IPS-NIHi11 (cell line): ENCODE measurements at regions not wholly inside any gene's neighbourhood (a gene's known extent, or its start where the extent isn't known, plus 50 kb on each side); places are given as distances from the start of the nearest gene placed in this dataset.

Experiments used
- DNase-seq: peaks from one replicate; pipeline ENCODE4 v3.0.0; 2012; ENCODE audit warnings: mixed read lengths, low spot score

DNA sequence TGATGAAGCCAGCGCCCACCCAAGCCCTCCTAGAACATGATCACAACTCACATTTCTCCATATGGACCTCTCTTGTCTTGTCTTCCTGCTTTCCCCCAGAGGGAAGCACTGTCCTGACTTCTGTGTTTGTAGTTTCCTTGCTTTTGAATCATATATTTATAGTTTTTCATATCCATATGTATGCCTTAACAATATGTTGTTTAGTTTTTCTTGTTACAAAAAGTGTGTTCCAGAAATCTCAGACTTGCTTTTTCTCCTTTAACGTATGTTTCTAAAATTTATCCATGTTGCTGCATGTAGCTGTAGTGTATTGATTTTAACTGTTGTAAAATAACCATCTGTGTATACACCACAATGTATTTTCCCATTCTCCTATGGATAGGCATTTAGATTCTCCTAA lies 182.0 kb upstream of the SMIM23 start:
- DNase-seq = no peak

DNA sequence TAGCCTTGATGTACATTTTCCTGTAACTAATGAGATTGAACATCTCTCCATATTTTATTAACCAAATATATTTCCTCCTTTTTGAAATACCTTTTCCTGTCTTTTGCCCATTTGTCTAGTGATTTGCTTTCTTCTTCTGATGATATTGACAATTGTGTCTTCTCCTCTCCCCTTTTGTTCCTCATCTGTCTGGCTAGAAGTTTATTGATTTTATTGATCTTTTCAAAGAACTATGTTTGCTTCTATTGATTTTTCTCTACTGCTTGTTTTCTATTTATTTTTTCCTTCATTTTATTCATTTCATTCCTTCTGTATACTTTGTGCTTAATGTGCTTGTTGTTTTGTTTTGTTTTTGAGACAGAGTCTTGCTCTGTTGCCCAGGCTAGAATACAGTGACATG lies 181.4 kb upstream of the SMIM23 start:
- no peak for DNase-seq

DNA sequence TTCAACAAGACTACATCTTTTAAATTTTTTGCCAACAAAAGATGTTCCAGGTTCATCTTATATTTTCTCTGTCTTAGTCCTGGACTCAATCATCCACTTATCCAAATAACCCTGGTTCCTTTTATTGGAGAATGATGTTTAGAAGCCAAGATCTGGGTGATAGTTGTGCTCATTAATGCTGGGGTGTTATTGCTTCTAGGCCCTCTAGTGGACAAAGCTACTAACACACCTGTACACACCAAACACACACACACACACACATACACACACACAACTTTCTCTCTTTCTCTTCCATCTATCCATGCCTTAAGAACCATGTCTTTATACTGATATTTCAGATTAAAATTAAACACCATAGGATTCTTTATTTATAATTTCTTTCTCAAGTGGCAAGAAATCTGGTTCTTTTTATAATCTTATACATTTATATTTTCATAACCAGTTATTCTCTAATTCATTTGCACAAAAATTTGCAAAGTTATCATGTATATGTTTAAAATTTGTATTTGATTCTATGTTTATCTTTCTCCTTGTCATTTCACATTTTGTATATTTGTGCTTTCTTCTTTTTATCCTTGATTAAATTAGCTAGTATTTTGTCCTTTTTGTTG lies 179.1 kb upstream of the SMIM23 start:
- no peak for DNase-seq

DNA sequence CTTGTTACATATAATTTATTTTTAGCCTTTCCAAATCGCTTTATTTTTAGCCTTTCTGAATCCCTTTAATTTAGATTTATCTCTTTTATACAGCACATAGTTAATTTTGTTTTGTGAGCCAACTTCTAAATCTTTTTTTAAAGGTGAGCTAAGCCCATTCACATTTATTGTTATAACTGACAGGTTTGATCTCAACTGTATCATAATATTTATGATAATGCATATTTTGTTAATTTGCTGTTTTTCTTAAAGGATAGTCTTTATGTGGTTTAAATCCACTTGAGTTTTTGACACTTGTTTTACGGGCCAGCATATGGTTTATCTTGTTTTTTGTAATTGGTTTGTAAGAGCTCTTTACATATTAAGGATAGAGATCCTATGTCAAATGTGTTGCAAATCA lies 177.8 kb upstream of the SMIM23 start:
- DNase-seq = no peak

DNA sequence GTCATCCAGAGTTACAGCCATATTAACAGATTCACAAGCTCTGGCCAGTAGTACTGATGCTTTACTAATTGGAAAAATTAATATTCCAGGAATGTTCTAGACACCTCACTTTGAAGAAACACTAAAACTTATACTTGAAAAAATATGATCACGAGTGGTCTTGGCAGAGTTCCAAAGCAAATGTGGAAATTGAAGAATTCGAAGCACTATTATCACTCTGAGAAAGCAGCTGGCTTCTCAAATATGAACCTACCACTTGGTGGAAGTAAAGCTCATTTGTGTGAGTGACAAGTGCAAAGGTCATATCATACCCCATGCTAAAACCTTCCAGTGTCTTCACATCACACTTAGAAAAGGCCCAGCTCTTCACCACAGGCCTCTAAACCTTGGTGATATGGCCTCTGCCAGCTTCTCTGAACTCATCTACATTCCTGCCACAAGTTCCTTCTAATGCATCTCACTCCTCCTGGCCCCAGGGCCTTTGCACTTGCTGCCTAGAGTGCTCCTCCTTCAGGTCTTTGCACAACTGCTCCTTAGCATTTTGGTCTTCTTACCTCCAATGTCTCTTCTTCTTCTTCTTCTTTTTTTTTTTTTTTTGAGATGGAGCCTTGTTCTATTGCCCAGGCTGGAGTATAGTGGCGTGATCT lies 175.7 kb upstream of the SMIM23 start:
- no peak for DNase-seq

DNA sequence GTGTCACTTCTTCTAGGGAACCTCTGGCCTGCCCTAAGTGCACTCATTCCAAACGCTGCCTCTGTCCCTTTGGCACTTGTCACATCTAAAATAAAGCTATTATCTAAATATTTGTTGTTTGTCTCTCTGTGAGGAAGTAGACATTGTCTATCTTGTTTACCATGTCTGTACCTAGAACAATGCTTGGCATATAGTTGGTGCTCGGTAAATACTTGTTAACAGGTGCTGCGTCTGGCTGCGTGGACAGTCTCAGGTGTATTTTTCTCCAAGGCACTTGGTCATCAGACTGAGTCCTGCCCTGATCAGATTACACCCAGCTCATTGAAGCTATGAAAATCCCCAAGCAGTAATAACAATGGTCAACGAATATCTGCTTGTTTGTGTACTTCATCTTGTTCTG lies 174.9 kb upstream of the SMIM23 start:
- no peak for DNase-seq

DNA sequence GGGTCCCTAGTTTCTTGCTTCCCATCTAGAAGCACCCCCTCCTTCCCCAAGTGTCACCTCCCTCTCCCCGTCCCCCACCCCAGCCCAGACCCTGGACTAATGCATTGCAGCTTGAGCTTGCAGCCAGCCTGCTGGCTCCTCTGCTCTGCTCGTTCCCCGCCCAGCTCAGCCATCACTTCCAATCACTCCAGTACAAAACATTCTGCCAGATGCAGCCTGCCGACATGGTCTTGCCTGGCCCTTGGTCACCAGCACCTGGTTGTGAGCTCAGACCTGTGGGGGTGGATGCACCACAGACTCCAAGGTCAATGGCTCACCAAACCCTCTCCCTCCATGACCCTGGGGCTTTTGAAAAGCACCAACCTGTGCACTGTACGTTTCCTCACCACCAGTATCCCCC lies 172.9 kb upstream of the SMIM23 start:
- no peak for DNase-seq

DNA sequence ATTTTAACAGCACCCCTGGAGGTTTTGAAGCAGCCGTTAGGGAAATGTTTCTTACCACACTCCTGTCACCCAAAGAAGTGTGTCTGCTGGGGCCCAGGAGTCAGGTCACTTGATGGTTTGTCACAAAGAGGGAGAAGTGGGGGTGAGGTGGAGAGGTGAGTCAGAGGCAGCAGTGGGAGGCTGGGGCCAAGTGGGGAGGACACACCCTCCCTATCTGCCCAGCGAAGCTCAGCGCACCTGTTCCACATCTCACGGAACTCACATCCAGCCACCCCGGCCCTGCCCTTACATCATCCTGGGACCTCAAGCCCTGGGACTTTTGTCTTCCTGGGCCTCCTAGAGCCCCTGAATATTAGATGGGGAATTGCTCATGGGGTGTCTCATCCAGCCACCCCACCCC lies 171.1 kb upstream of the SMIM23 start:
- no peak for DNase-seq

DNA sequence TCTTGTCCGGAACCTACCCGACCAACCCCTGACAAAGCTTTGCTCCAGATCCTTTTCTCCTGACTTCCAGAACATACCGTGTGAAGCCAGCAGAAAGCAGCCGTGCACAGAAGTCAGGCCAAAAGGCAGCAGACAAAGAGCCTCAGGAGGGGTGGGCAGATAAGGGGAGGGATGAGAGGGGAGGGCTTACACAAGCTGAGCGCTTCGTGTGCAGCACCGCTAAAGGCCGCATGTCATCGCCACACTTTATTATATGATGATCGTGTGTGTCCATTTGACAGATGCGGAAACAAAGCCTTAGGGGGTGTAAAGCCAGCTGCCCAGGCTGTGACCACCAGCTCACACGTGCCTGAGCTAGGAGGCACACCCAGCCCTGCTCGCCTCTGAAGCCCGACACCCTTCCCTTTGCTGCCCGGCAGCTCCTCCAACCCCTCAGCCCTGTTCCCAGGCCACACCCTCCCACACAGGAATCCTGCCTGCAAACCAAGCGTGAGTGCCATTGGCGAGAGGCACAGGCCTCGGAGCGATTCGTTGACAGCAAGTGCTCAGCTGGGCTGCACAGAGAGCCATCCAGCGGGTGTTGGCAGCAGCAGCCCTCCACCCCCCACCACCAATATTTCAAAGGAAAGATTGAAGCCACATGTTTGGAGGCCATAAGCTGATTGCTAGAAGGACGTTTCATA lies 170.5 kb upstream of the SMIM23 start:
- DNase-seq = peak; percentile 84

DNA sequence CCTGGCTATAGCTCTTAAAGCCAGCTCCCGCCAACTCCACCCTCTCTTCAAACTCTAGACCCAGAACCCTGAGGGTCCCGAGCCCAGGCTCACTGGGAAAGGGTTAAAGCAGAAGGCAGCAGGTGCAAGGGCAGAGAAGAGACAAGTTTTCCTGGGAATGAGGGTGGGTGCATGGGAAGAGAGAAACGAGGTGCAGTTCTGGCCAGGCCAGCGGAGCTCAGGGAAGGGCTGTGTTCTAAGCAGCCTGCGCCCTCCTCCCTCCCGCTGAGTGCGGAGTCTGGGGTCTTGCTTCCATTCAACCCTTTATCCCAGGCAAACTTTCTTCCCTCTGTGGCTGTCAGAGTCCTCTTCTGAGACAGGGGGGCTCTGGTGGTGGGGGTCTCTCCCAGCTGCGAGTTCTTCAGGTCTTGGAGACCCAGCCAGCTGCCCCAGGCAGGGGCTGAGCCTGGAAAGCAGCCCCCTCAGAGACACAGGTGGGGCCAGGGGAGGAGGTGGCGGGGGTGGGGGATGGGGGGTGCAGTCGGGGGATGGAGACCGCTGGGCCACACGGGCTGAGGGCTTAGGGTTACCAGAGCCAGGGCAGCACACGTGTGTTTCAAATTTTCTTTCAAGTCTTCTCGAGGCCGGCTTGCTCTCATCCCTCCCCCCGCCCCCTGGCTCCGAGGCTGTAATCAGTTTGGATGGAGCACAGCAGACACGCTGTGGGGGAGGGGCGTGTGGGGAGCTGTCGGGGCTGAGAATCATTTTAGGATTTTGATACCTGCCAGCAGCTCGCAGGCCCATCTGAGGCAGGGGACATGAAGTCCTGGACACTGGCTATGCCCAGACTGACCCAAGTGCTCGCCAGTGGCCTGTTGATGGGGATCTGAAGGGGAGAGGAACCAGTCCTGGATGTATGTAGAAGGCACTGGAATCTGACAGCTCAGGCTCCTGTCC lies 169.6 kb upstream of the SMIM23 start:
- DNase-seq = peak; percentile 37

DNA sequence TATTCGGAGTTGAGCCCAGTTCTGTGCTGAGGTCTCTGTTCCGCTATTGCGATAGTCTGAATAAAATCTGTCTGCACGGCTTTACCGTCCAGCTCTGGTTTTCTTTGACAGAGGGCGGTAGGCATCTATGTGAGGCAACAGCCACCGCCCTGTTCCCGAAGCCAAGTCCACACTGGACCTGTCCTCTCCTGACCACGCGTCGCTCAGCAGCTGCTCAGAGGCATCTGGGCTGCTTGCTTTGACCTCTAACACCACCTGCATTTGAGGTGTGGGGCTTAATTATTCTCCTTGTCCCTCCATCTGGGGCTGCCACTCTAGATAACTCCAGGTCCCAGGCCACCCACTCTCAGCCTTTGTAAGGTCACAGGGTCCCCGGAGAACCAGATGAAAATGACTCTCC lies 168.4 kb upstream of the SMIM23 start:
- no peak for DNase-seq

DNA sequence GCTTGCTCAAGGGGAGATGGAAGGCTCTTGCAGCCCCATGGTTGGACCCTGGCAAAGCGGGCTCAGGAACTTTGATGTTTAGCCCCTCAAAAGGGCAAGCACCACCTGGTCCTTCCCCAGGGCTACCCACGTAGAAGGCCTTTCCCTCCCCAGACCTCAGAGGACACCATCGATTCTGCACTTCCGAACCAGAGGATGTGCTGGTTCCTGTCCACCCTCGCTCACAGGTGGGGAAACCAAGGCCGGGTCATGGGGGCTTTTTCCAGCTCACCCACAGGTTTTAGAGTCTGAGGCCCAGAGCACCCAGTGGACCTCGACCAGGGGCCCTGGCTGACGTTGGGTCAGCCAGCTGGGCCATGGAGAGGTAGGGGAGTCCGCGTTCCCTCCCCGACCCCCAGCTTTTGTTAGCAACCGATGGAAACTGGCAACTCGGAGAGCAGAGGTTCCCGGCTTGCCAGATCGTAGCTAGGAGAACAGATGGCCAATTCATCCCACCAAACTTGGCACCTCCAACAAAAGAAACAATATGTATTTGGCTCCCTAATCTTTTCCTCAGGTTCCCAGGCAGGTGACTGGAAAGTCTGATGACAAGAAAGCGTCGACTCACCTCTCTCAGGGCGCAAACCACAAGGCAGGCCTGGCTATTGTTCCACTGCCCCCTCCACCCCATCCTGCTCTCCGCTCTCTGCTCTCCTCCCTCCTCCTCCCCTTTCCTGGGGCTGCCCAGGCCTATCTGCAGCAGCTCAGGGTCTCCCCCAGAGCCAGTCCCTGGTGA lies 167.6 kb upstream of the SMIM23 start:
- no peak for DNase-seq

DNA sequence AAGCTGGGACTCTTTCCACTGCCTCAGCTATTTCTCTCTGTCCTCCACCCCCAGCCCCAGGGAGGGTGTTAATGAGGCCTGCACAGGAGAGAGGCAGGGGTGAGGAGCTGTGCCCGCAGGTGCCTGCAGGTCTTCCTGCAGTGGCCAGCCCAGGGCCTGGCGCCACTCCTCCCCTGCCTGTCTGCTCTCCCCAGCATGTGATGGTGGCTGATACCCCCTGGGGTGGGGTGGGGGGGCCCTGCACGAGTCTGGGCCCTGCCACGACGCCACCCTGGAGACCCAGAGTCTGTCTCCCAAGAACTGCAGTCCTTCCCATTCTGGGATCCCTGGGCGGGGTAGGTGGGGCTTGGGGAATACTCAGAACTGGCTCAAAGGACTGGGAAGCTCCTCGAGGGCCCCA lies 166.4 kb upstream of the SMIM23 start:
- DNase-seq = no peak

DNA sequence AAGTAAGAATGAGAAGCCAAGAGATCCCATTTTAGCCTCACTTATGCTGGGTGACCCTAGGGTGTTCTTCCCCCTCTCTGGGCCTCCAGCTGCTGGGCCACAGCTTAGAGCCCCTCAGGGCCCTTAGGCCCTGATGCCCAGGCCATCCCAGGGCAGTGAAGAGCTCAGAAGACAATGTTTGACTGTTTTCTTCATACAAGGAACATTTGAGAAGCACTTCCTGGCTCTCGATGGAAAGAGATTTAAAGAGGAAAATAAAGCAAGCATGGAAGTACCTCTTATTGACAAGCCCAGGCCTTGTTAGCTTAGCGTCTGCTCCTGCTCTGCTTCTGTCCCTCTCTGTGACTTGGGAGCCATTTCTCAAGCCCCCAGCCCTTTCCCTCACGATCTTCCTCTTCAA lies 165.9 kb upstream of the SMIM23 start:
- DNase-seq = no peak

DNA sequence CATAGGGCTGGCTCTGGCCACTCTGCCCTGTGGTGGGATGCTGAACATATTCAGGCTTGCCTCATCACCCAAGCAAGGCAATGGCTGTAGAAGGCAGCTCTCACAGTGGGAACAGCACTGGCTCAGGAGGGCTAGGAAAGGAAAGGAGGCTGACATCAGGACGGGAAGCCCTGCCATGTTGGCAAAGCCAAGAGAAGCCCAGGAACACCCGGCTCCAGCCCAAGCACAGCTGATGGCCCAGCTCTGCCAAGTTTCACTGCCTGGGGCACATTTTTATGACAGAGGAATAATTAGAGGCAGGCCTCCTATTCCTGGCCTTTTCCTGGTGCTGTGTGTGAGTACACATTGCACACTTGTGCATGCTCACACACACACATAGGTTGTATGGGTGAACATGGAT lies 163.6 kb upstream of the SMIM23 start:
- no peak for DNase-seq

DNA sequence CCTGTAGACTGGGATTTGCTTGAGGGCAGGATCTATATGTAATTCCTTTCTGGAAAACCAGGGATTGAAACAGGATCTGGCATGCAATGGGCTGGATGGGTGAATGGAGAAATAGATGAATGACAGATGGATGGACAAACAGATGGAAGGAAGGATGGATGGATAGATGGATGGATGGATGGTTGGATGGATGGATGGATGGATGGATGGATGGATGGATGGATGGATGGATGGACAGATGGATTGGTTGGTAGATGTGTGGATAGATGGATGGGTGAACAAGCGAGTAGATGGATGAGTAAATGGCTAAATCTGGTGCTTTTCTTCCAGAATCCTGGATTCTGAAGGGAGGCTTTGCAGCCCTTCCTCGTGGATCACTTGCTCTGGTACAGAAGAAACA lies 162.5 kb upstream of the SMIM23 start:
- DNase-seq = no peak

DNA sequence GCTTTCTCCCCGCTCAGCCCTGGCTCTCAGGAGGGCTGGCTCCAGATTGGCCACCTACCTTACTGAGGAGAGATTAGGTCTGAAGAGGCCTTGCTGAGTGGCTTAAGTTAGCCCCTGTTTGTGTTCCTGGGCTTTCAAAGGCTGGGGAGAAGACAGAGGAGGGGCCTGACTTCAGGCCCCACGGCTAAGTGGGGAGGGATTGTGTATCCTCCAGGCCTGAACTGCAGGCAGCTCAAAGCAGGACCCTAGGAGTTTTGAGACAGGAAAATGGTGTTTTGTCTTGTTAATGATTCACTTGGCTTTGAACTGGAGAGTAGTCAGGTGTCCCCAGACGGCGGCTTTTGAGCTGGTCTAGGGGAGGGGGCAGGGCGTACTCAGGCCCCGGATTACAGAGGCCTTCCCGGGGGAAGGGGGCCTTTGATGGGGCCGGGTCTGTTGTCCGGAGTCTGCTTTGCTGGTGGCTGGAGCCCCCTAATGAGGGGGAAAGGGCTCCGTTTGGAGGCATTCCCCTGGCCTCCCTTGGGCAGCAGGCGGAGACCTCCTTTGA lies 162.0 kb upstream of the SMIM23 start:
- peak; percentile 90 for DNase-seq

DNA sequence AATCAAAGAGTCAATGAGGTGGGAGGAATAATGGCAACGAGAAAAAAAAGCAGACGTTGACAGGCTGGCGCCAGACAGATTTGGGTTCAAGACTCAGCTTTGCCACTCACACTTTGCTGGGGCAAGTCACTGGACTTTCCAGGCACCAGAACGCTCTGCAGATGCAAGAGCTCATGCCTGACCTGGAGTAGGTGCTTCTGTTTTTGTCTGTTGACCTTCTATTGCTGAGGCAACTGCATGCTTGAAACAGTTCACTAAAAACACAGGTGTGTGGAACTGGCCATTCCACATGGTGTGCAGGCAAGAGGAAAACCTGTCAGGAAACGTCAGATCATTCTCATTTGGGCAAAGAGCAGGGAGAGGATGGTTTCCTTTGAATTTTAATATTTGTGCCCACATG lies 161.2 kb upstream of the SMIM23 start:
- no peak for DNase-seq

DNA sequence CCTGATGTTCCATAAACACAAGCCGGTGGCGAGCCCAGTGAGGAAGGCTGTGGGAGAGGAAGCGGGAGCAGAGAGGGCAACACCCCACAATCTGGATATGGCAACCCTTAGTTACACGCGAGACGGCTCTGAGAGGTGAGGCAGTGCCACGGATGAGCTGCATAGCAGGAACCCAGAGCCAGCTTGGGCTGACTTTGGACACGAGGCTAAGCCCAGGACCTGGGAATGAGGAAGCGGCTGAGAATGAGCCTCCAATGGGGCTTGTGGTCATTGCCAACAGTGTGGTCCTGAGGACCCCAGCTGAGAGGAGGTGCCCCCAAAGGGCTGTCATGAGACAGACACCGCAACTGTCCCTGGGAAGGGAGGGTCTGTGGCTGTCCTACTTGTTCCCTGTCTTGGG lies 160.0 kb upstream of the SMIM23 start:
- DNase-seq = no peak

DNA sequence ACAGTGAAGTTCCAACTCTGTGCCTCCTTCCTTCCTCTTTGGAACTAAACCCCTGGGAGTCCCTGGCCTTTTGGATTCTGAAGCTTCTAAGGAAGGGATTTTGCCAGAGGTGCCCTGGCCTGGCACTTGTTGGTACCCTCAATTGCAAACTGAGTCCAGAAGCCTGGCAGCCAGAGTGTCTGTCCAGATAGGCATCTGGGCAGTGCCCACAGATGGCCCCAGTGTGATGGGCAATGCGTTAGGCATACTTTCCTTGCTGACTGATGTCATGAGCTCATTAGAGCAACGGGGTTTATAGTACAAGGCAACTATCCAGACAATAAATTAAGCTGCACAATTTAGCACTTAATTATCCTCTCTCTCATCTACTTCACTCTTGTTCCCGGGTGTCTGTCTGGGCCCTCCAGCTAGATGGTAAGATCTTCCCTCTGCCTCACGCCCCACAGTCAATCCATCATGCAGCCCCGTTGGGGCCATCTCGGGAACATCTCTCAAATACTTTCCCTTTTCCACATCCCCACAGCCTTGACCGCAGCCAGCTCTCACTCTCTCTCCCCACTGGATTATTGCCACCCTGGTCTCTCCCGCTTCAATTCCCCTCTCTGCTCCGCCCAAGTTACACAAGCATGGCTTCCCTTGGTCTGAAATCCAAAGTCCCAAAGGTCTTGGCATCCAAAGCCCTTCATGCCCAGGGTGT lies 157.5 kb upstream of the SMIM23 start:
- no peak for DNase-seq

DNA sequence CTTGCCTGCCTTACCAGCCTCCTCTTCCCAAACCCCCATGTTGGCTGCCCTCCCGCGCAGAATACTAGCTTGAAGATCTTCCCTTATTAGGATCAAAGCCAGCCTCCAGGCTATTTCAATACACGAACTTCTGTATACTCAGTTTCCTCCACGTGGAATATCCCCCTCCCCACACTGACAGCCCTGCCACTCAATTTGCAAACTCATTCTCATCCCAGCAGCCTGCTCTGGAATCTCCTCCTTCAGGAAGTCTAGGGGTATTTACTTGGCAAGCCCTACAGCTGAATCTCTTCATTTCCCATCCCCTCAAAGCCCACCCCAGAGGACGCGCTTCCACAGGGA lies 157.0 kb upstream of the SMIM23 start:
- DNase-seq = no peak
